A673 (cell line): ENCODE measurements at regions not wholly inside any gene's neighbourhood (a gene's known extent, or its start where the extent isn't known, plus 50 kb on each side); places are given as distances from the start of the nearest gene placed in this dataset.

Source experiments
- BruUV-seq: library from RNA; stranded (reverse); fragments of 400-500 nt; replicated peaks from 2 replicates; lab custom pipeline; 2021; lab: Mats Ljungman, UMichigan
- CTCF ChIA-PET: fragments of 300-600 bp; sonication (Branson Sonifier 250); formaldehyde crosslinking; loops from one replicate; lab custom pipeline; 2022; ENCODE audit warnings: antibody characterized with exemption; lab: Charles Lee
- POLR2A ChIA-PET: fragments of 300-600 bp; sonication (Branson Sonifier 250); formaldehyde crosslinking; loops from one replicate; lab custom pipeline; 2022; ENCODE audit warnings: antibody characterized with exemption; ENCODE audit not compliant: low non-redundant PET; lab: Charles Lee
- DNase-seq: peaks from one replicate; pipeline ENCODE4 v3.0.0-alpha.2; 2015; ENCODE audit warnings: low spot score
- H3K27ac ChIP-seq: fragments of 200-600 bp; sonication (generic); 2 replicates; pipeline ENCODE4 v1.5.1; 2016; ENCODE audit warnings: mixed run types, low read depth, mild to moderate bottlenecking, mixed read lengths, antibody characterized with exemption, low read length; ENCODE audit not compliant: poor library complexity, severe bottlenecking
- H3K27me3 ChIP-seq: fragments of 200-600 bp; sonication (generic); replicated peaks from 2 replicates; pipeline ENCODE4 v1.6.1; 2017; ENCODE audit warnings: mixed run types, low read depth, mild to moderate bottlenecking, mixed read lengths, antibody characterized with exemption, low read length; ENCODE audit not compliant: insufficient read depth, poor library complexity
- H3K36me3 ChIP-seq: fragments of 200-600 bp; sonication (generic); 2 replicates; pipeline ENCODE4 v1.6.1; 2016; ENCODE audit warnings: mixed run types, mild to moderate bottlenecking, mixed read lengths, antibody characterized with exemption, low read length; ENCODE audit not compliant: insufficient read depth, poor library complexity, severe bottlenecking
- H3K4me1 ChIP-seq: fragments of 200-600 bp; sonication (generic); 2 replicates; pipeline ENCODE4 v1.6.1; 2017; ENCODE audit warnings: mixed run types, mild to moderate bottlenecking, mixed read lengths, antibody characterized with exemption, low read length; ENCODE audit not compliant: insufficient read depth, poor library complexity, severe bottlenecking
- H3K4me3 ChIP-seq: fragments of 200-600 bp; sonication (generic); 2 replicates; pipeline ENCODE4 v1.5.1; 2016; ENCODE audit warnings: low read depth, mixed run types, mild to moderate bottlenecking, mixed read lengths, low read length; ENCODE audit not compliant: poor library complexity, severe bottlenecking
- H3K9me3 ChIP-seq: fragments of 200-600 bp; sonication (generic); 2 replicates; pipeline ENCODE4 v1.6.1; 2016; ENCODE audit warnings: mixed run types, low read depth, mild to moderate bottlenecking, mixed read lengths, antibody characterized with exemption, low read length; ENCODE audit not compliant: poor library complexity, severe bottlenecking
- CTCF ChIP-seq: fragments of 300-800, 200-600 bp; sonication (generic); conservative IDR thresholded peaks from 2 replicates; pipeline ENCODE4 v1.5.1; 2017; ENCODE audit warnings: low read depth, mild to moderate bottlenecking, antibody characterized with exemption, low read length, moderate library complexity, mixed read lengths
- EZH2 ChIP-seq: fragments of 200-600 bp; sonication (generic); IDR thresholded peaks from 2 replicates; pipeline ENCODE4 v1.6.1; 2017; ENCODE audit warnings: borderline replicate concordance, low read depth, mild to moderate bottlenecking, mixed read lengths, antibody characterized with exemption, low read length; ENCODE audit not compliant: poor library complexity, severe bottlenecking
- intact Hi-C: fragments of 100-400 bp; cut with micrococcal nuclease; formaldehyde crosslinking; loops from one replicate; pipeline ENCODE4 v1.10.0; 2022; ENCODE audit not compliant: unreplicated experiment

DNA sequence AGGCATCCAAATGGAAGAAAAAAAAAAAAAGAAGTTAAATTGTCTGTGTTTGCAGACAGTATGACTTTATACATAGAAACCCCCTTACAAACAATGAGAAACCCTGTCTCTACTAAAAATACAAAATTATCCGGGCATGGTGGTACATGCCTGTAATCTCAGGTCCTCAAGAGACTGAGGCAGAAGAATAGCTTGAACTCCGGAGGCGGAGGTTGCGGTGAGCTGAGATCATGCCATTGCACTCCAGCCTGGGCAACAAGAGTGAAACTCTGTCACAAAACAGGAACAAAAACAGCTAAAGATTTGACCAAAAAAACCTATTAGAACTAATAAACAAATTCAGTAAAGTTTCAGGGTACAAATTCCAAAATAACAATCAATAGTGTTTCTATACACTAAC is 385.8 kb upstream of the GRM3 start:
- intact Hi-C loops, result no loop called here
- TF ChIP-seq CTCF (no peak), EZH2 (no peak)
- no TSS peak for BruUV-seq
- Histone ChIP-seq H3K4me1 (no peaks in the 10 kb centered on the region), H3K27ac (no peak overlapping the region), H3K4me3 (no peak overlapping the region), H3K9me3 (no peaks in the 10 kb centered on the region), H3K36me3 (no peaks in the 10 kb centered on the region), H3K27me3 (no peaks in the 10 kb centered on the region)
- ChIA-PET CTCF (no interaction called here), POLR2A (no interaction called here)
- no peak for DNase-seq

DNA sequence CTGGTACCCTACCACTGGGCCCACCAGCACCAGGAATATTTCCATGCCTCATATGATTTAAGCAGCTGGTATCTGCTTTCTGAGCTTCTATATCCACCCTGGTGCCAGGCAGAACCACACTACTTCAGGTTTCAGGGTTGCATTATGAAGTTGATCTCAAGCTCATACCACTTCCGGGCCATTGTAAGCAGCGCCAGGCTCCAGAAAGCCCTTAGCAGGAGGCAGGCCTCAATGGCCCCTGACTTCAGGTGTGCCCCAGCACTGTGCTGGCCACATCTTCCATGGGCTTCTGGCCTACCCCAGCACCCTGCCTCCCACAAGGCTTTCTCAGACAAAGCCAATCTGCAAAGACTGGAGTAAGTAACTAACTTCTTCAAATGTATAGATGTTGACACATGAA is 391.3 kb upstream of the GRM3 start:
- TF ChIP-seq EZH2 (no peak), CTCF (no peak)
- no peak for DNase-seq
- H3K4me1 ChIP-seq, result no peaks in the 10 kb centered on the region
- no peaks in the 10 kb centered on the region for H3K27me3 ChIP-seq
- no peak overlapping the region for H3K4me3 ChIP-seq
- intact Hi-C loops, result no loop called here
- no TSS peak for BruUV-seq
- ChIA-PET POLR2A (interaction anchor here (0.6 kb wide), 1 partner anchor 39 kb away, joined by 3 read pairs; no protein-coding TSS in a partner anchor), CTCF (no interaction called here)
- H3K27ac ChIP-seq, result no peak overlapping the region
- H3K36me3 ChIP-seq, result no peaks in the 10 kb centered on the region
- no peaks in the 10 kb centered on the region for H3K9me3 ChIP-seq

- no peaks in the 10 kb centered on the region for H3K9me3 ChIP-seq
- no peak for DNase-seq
- no peak overlapping the region for H3K27ac ChIP-seq
- H3K4me1 ChIP-seq, result no peaks in the 10 kb centered on the region
- CTCF ChIA-PET, result no interaction called here
- TF ChIP-seq EZH2 (no peak), CTCF (no peak)
- no peak overlapping the region for H3K4me3 ChIP-seq
- H3K36me3 ChIP-seq, result no peaks in the 10 kb centered on the region
- intact Hi-C loops, result no loop called here
- H3K27me3 ChIP-seq, result no peaks in the 10 kb centered on the region
- BruUV-seq, result no TSS peak
- POLR2A ChIA-PET, result no interaction called here
Observed at GRCh38 chr7:86248977-86249376, 394.7 kb upstream of the GRM3 start.
